Esophagus muscularis mucosa (tissue), 4 donors: ENCODE measurements at regions not wholly inside any gene's neighbourhood (a gene's known extent, or its start where the extent isn't known, plus 50 kb on each side); places are given as distances from the start of the nearest gene placed in this dataset.
A peak's percentile ranks its signal among the peaks of the same experiment; 100 is the strongest.
"Not testable (repeated sequence)": the region's sequence is repeated elsewhere in the genome, so short reads cannot be mapped to it uniquely, and the experiment has no call there.

Experiments
- DNase-seq: peaks from one replicate; pipeline ENCODE4 v3.0.0-alpha.2; 2017; ENCODE audit errors: extremely low spot score
- H3K27ac ChIP-seq, 4 donors: fragments of 200-600 bp; sonication (generic); replicated peaks in 1 of 4; 1 replicate in 3 of 4; 2 replicates in 1 of 4; pipeline ENCODE4 v1.5.1; 2016 to 2019; ENCODE audit warnings: mild to moderate bottlenecking in 1 of 4
- H3K27me3 ChIP-seq, 4 donors: fragments of 200-600 bp; sonication (generic); one replicate each; pipeline versions ENCODE4 v1.5.1 to v1.6.0; 2016 to 2019
- H3K36me3 ChIP-seq, 4 donors: fragments of 200-600 bp; sonication (generic); one replicate each; pipeline ENCODE4 v1.5.1; 2016 to 2019
- H3K4me1 ChIP-seq, 4 donors: fragments of 200-600 bp; sonication (generic); one replicate each; pipeline ENCODE4 v1.5.1; 2016 to 2019
- H3K4me3 ChIP-seq, 4 donors: fragments of 200-600 bp; sonication (generic); 1 replicate in 2 of 4; 2 replicates in 2 of 4; pipeline ENCODE4 v1.5.1; 2016 to 2019; ENCODE audit warnings: mild to moderate bottlenecking in 4 of 4, moderate library complexity in 1 of 4
- H3K9me3 ChIP-seq, 4 donors: fragments of 200-600 bp; sonication (generic); 1 replicate in 3 of 4; 2 replicates in 1 of 4; pipeline ENCODE4 v1.5.1; 2016 to 2019
- CTCF ChIP-seq, 3 experiments: fragments of 200-600 bp in 2 of 3; fragments of 450-650 bp in 1 of 3; sonication (generic) in 2 of 3; IDR thresholded peaks; one replicate each; pipeline ENCODE4 v1.5.1; 2017 to 2019; ENCODE audit warnings: antibody characterized with exemption in 3 of 3, mild to moderate bottlenecking in 2 of 3, moderate library complexity in 1 of 3
- EP300 ChIP-seq: sonication (generic); formaldehyde crosslinking; IDR thresholded peaks from one replicate; pipeline ENCODE4 v1.6.1; 2017; ENCODE audit warnings: antibody characterized with exemption
- POLR2A ChIP-seq: fragments of 450-650 bp; IDR thresholded peaks from one replicate; pipeline ENCODE4 v1.6.1; 2017; ENCODE audit warnings: antibody characterized with exemption, moderate library complexity, mild to moderate bottlenecking, low read depth
- POLR2AphosphoS5 ChIP-seq, 2 donors: sonication (generic); formaldehyde crosslinking; IDR thresholded peaks; one replicate each; pipeline ENCODE4 v1.6.1; 2017; ENCODE audit warnings: antibody characterized with exemption in 2 of 2
- WGBS: methylation state at CpG from one replicate; pipeline ENCODE4 v1.1.5; 2018; 5-methylcytosine and 5-hydroxymethylcytosine counted together
- intact Hi-C: fragments of 100-400 bp; cut with DNase I; formaldehyde crosslinking; loops from one replicate; pipeline ENCODE4 v1.15.1; 2023

GRCh38 chr11:70897429-70897828 is 354.9 kb downstream of the SHANK2 start:
- Histone ChIP-seq H3K36me3 (no peaks in the 10 kb centered on the region), H3K27ac (no peak overlapping the region), H3K27me3 (no peaks in the 10 kb centered on the region), H3K4me3 (no peak overlapping the region), H3K4me1 (peaks cover 0 to 28% (median 25%) of the 10 kb centered on the region in 4 donors), H3K9me3 (peaks cover 0 to 12% (median 8%) of the 10 kb centered on the region in 4 donors)
- TF ChIP-seq EP300 (no peak), POLR2A (no peak), CTCF (IDR thresholded peaks at IDR 0.05) (no peak), POLR2AphosphoS5 (IDR thresholded peaks at IDR 0.05) (no peak)
- DNase-seq, result no peak
- intact Hi-C loops, result no loop called here
- 91% methylated on average over 1 of the region's 1 CpG for WGBS

DNA sequence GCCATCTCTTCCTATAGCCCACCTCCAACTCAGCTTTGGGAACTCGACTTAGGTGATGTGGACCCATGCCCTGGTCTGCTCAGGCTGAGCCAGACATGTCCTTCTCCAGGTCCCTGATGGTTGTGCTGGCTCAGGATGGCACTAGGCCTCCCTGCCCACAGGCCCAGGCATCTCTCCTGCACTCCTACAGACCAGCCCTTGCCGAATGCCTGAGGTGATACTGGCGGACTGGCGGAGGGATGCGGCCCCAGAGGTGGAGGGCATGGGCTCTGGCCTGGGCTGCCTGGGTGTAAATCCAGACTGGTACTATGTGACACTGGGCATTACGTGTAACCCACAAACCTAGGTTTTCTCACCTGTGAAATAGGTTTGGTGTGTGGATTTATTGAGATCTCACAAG is 352.8 kb downstream of the SHANK2 start:
- intact Hi-C loops, result no loop called here
- Histone ChIP-seq H3K4me1 (peaks cover 0 to 37% (median 29%) of the 10 kb centered on the region in 4 donors), H3K9me3 (peaks cover 0 to 12% (median 8%) of the 10 kb centered on the region in 4 donors), H3K27me3 (no peaks in the 10 kb centered on the region), H3K4me3 (no peak overlapping the region), H3K27ac (no peak overlapping the region), H3K36me3 (no peaks in the 10 kb centered on the region)
- TF ChIP-seq EP300 (no peak), POLR2AphosphoS5 (IDR thresholded peaks at IDR 0.05) (no peak), POLR2A (no peak), CTCF (IDR thresholded peaks at IDR 0.05) (no peak)
- DNase-seq, result no peak
- 95% methylated on average over 3 of the region's 6 CpGs for WGBS

- no peak for DNase-seq
- H3K4me3 ChIP-seq, result no peak overlapping the region
- WGBS, result 64% methylated on average over 4 of the region's 4 CpGs
- H3K4me1 ChIP-seq, result peaks cover 0 to 37% (median 29%) of the 10 kb centered on the region in 4 donors
- intact Hi-C loops, result no loop called here
- peak overlapping the region; percentile 73 to 84 (median 78) for H3K27ac ChIP-seq
- no peaks in the 10 kb centered on the region for H3K36me3 ChIP-seq
- H3K27me3 ChIP-seq, result no peaks in the 10 kb centered on the region
- peaks cover 0 to 12% (median 8%) of the 10 kb centered on the region in 4 donors for H3K9me3 ChIP-seq
- TF ChIP-seq EP300 (no peak), CTCF (IDR thresholded peaks at IDR 0.05) (no peak), POLR2AphosphoS5 (IDR thresholded peaks at IDR 0.05) (no peak), POLR2A (no peak)
These were observed 351.8 kb downstream of the SHANK2 start for GRCh38 chr11:70900540-70900939.

GRCh38 chr11:70901951-70902521 is 350.3 kb downstream of the SHANK2 start:
- TF ChIP-seq CTCF (IDR thresholded peaks at IDR 0.05) (no peak), POLR2A (no peak), EP300 (no peak), POLR2AphosphoS5 (IDR thresholded peaks at IDR 0.05) (peak; percentile 12 to 39)
- H3K36me3 ChIP-seq, result no peaks in the 10 kb centered on the region
- H3K27me3 ChIP-seq, result no peaks in the 10 kb centered on the region
- intact Hi-C loops, result no loop called here
- peaks cover 0 to 9% (median 7%) of the 10 kb centered on the region in 4 donors for H3K9me3 ChIP-seq
- no peak overlapping the region for H3K4me3 ChIP-seq
- WGBS, result 68% methylated on average over 14 of the region's 15 CpGs
- peak overlapping the region; percentile 73 to 84 (median 78) for H3K27ac ChIP-seq
- peaks cover 0 to 37% (median 29%) of the 10 kb centered on the region in 4 donors for H3K4me1 ChIP-seq
- DNase-seq, result no peak

DNA sequence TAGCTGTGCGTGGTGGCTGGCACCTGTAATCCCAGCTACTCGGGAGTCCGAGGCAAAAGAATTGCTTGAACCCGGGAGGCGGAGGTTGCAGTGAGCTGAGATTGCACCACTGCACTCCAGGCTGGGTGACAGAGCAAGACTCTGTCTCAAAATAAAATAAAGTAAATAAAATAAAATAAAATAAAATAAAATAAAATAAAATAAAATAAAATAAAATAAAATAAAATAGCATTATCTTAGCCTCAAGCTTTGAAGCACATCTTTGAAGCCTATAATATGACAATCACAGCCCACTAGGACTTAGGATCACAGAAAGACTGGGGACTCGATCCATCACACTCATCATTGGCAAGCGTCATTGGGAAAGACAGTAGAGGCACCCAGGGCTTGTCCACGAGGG is 349.1 kb downstream of the SHANK2 start:
- H3K27me3 ChIP-seq, H3K36me3 ChIP-seq, intact Hi-C loops, H3K9me3 ChIP-seq, H3K4me3 ChIP-seq, DNase-seq: not testable (repeated sequence)
- WGBS, result 92% methylated on average over 8 of the region's 8 CpGs
- Histone ChIP-seq H3K27ac (peak overlapping the region in 3 of 4 donors; percentile 76 to 84 (median 80)), H3K4me1 (peaks cover 0 to 43% (median 35%) of the 10 kb centered on the region in 4 donors)
